Karpas-422 (cell line): ENCODE measurements at regions not wholly inside any gene's neighbourhood (a gene's known extent, or its start where the extent isn't known, plus 50 kb on each side); places are given as distances from the start of the nearest gene placed in this dataset.
"Not testable (repeated sequence)": the region's sequence is repeated elsewhere in the genome, so short reads cannot be mapped to it uniquely, and the experiment has no call there.

Source experiments
- DNase-seq: peaks from one replicate; pipeline ENCODE4 v3.0.0-alpha.2; 2015
- H2AFZ ChIP-seq: fragments of 200-600 bp; sonication (generic); 2 replicates; pipeline ENCODE4 v1.6.1; 2014; ENCODE audit warnings: antibody characterized with exemption, low read length, mixed read lengths
- H3K27ac ChIP-seq: fragments of 200-600 bp; sonication (generic); 2 replicates; pipeline ENCODE4 v1.5.1; 2014; ENCODE audit warnings: mild to moderate bottlenecking, low read length, moderate library complexity
- H3K27me3 ChIP-seq: fragments of 200-600 bp; sonication (generic); 2 replicates; pipeline ENCODE4 v1.6.1; 2014; ENCODE audit warnings: low read length, mixed read lengths
- H3K36me3 ChIP-seq: fragments of 200-600 bp; sonication (generic); 2 replicates; pipeline ENCODE4 v1.6.1; 2014; ENCODE audit warnings: low read length, mixed read lengths; ENCODE audit not compliant: insufficient read depth
- H3K4me1 ChIP-seq: fragments of 200-600 bp; sonication (generic); 2 replicates; pipeline ENCODE4 v1.6.1; 2014; ENCODE audit warnings: mild to moderate bottlenecking, low read length, mixed read lengths
- H3K4me2 ChIP-seq: fragments of 200-600 bp; sonication (generic); 2 replicates; pipeline ENCODE4 v1.6.1; 2014; ENCODE audit warnings: low read length, low read depth, mild to moderate bottlenecking; ENCODE audit not compliant: poor library complexity, severe bottlenecking
- H3K4me3 ChIP-seq: fragments of 200-600 bp; sonication (generic); 2 replicates; pipeline ENCODE4 v1.5.1; 2014; ENCODE audit warnings: mild to moderate bottlenecking, antibody characterized with exemption, low read length, mixed read lengths
- H3K79me2 ChIP-seq: fragments of 200-600 bp; sonication (generic); 2 replicates; pipeline ENCODE4 v1.6.1; 2014; ENCODE audit warnings: mild to moderate bottlenecking, low read length, mixed read lengths
- H3K9ac ChIP-seq: fragments of 200-600 bp; sonication (generic); 2 replicates; pipeline ENCODE4 v1.6.0; 2014; ENCODE audit warnings: low read length
- H3K9me2 ChIP-seq: fragments of 200-600 bp; sonication (generic), shearing (Covaris generic); replicated peaks from 2 replicates; pipeline ENCODE4 v1.6.0; 2014; ENCODE audit warnings: mild to moderate bottlenecking, low read length, moderate library complexity; ENCODE audit not compliant: insufficient read depth
- H3K9me3 ChIP-seq: fragments of 300-700, 200-600 bp; sonication (generic); 2 replicates; pipeline ENCODE4 v1.6.1; 2014; ENCODE audit warnings: low read length, mixed read lengths
- H4K20me1 ChIP-seq: fragments of 200-600 bp; sonication (generic); 2 replicates; pipeline ENCODE4 v1.6.1; 2014; ENCODE audit warnings: mild to moderate bottlenecking, antibody characterized with exemption, low read length, low read depth; ENCODE audit not compliant: insufficient read depth

- Histone ChIP-seq H3K4me3 (no peak overlapping the region), H3K9me3 (no peaks in the 10 kb centered on the region), H3K4me2 (no peak overlapping the region), H3K36me3 (no peaks in the 10 kb centered on the region), H3K79me2 (no peaks in the 10 kb centered on the region), H3K9ac (no peak overlapping the region), H2AFZ (no peak overlapping the region), H3K27me3 (no peaks in the 10 kb centered on the region), H3K4me1 (no peaks in the 10 kb centered on the region), H4K20me1 (no peaks in the 10 kb centered on the region), H3K27ac (no peak overlapping the region), H3K9me2 (no peaks in the 10 kb centered on the region)
- DNase-seq, result no peak
Observed at GRCh38 chr2:236776695-236777251, 207.1 kb downstream of the ACKR3 start.

GRCh38 chr2:236777408-236777807, 207.8 kb downstream of the ACKR3 start:
- Histone ChIP-seq H3K9me2 (no peaks in the 10 kb centered on the region), H3K27me3 (no peaks in the 10 kb centered on the region), H3K4me2 (no peak overlapping the region), H3K36me3 (no peaks in the 10 kb centered on the region), H3K79me2 (no peaks in the 10 kb centered on the region), H3K9me3 (no peaks in the 10 kb centered on the region), H4K20me1 (no peaks in the 10 kb centered on the region), H3K4me3 (no peak overlapping the region), H2AFZ (no peak overlapping the region), H3K4me1 (no peaks in the 10 kb centered on the region), H3K27ac (no peak overlapping the region), H3K9ac (no peak overlapping the region)
- no peak for DNase-seq

GRCh38 chr2:236781933-236782816, 212.6 kb downstream of the ACKR3 start:
- Histone ChIP-seq H3K27me3 (no peaks in the 10 kb centered on the region), H3K4me2 (no peak overlapping the region), H3K4me1 (no peaks in the 10 kb centered on the region), H2AFZ (no peak overlapping the region), H3K27ac (no peak overlapping the region), H3K4me3 (no peak overlapping the region), H3K9me2 (no peaks in the 10 kb centered on the region), H4K20me1 (no peaks in the 10 kb centered on the region), H3K36me3 (no peaks in the 10 kb centered on the region), H3K9me3 (no peaks in the 10 kb centered on the region), H3K79me2 (no peaks in the 10 kb centered on the region), H3K9ac (no peak overlapping the region)
- DNase-seq, result no peak

- no peak overlapping the region for H3K27ac ChIP-seq
- H2AFZ ChIP-seq, result no peak overlapping the region
- H3K9ac ChIP-seq, result no peak overlapping the region
- DNase-seq, result no peak
- H3K27me3 ChIP-seq, result no peaks in the 10 kb centered on the region
- no peaks in the 10 kb centered on the region for H4K20me1 ChIP-seq
- 0 out of 2 replicates have a peak, but pooled peaks cover 2% of the 10 kb centered on the region for H3K4me1 ChIP-seq
- H3K9me3 ChIP-seq, result no peaks in the 10 kb centered on the region
- no peaks in the 10 kb centered on the region for H3K36me3 ChIP-seq
- H3K9me2 ChIP-seq, result no peaks in the 10 kb centered on the region
- no peaks in the 10 kb centered on the region for H3K79me2 ChIP-seq
- no peak overlapping the region for H3K4me3 ChIP-seq
- no peak overlapping the region for H3K4me2 ChIP-seq
Observed at GRCh38 chr2:236782938-236783337, 213.3 kb downstream of the ACKR3 start.

- Histone ChIP-seq H3K4me3 (no peak overlapping the region), H3K4me2 (no peak overlapping the region), H3K9ac (no peak overlapping the region), H3K36me3 (no peaks in the 10 kb centered on the region), H2AFZ (no peak overlapping the region), H4K20me1 (no peaks in the 10 kb centered on the region), H3K9me3 (no peaks in the 10 kb centered on the region), H3K9me2 (no peaks in the 10 kb centered on the region), H3K27me3 (no peaks in the 10 kb centered on the region), H3K27ac (no peak overlapping the region), H3K4me1 (peaks cover 5% of the 10 kb centered on the region; the same call in 1 of the 2 replicates), H3K79me2 (no peaks in the 10 kb centered on the region)
- no peak for DNase-seq
Observed at GRCh38 chr2:236783417-236784020, 213.9 kb downstream of the ACKR3 start.

GRCh38 chr2:236785611-236786057, 216.0 kb downstream of the ACKR3 start:
- Histone ChIP-seq H3K36me3 (no peaks in the 10 kb centered on the region), H3K4me3 (no peak overlapping the region), H3K27ac (no peak overlapping the region), H3K9ac (no peak overlapping the region), H3K9me3 (no peaks in the 10 kb centered on the region), H4K20me1 (no peaks in the 10 kb centered on the region), H2AFZ (no peak overlapping the region), H3K27me3 (no peaks in the 10 kb centered on the region), H3K4me2 (no peak overlapping the region), H3K79me2 (no peaks in the 10 kb centered on the region), H3K9me2 (no peaks in the 10 kb centered on the region), H3K4me1 (peaks cover 5% of the 10 kb centered on the region; the same call in 1 of the 2 replicates)
- DNase-seq, result no peak

GRCh38 chr2:236786751-236787150, 217.1 kb downstream of the ACKR3 start:
- peaks cover 7% of the 10 kb centered on the region; the same call in 1 of the 2 replicates for H3K4me1 ChIP-seq
- H3K4me2 ChIP-seq, result no peak overlapping the region
- H3K27me3 ChIP-seq, result no peaks in the 10 kb centered on the region
- no peak overlapping the region for H2AFZ ChIP-seq
- no peaks in the 10 kb centered on the region for H3K9me3 ChIP-seq
- H3K9ac ChIP-seq, result no peak overlapping the region
- DNase-seq, result no peak
- H3K9me2 ChIP-seq, result no peaks in the 10 kb centered on the region
- H3K79me2 ChIP-seq, result no peaks in the 10 kb centered on the region
- no peak overlapping the region for H3K27ac ChIP-seq
- no peaks in the 10 kb centered on the region for H4K20me1 ChIP-seq
- H3K36me3 ChIP-seq, result no peaks in the 10 kb centered on the region
- H3K4me3 ChIP-seq, result no peak overlapping the region

- H3K9ac ChIP-seq, H4K20me1 ChIP-seq, H3K27ac ChIP-seq, DNase-seq, H3K36me3 ChIP-seq, H3K4me2 ChIP-seq, H3K27me3 ChIP-seq, H3K4me1 ChIP-seq, H3K79me2 ChIP-seq, H2AFZ ChIP-seq, H3K9me3 ChIP-seq, H3K9me2 ChIP-seq, H3K4me3 ChIP-seq: not testable (repeated sequence)
Observed at GRCh38 chr2:236787376-236787775, 217.8 kb downstream of the ACKR3 start.
